HuH-7.5 (cell line): ENCODE measurements at regions not wholly inside any gene's neighbourhood (a gene's known extent, or its start where the extent isn't known, plus 50 kb on each side); places are given as distances from the start of the nearest gene placed in this dataset.

ENCODE experiments used
- DNase-seq: peaks from one replicate; pipeline ENCODE4 v3.0.0; 2011; ENCODE audit warnings: low spot score

GRCh38 chr5:135204151-135204600 is 170.1 kb upstream of the PITX1 start:
- no peak for DNase-seq

GRCh38 chr5:135203593-135204036 is 169.6 kb upstream of the PITX1 start:
- DNase-seq, result no peak

- no peak for DNase-seq
These were observed 169.0 kb upstream of the PITX1 start for GRCh38 chr5:135203019-135203418.

- no peak for DNase-seq
These were observed 165.9 kb upstream of the PITX1 start for GRCh38 chr5:135199919-135200318.

- DNase-seq, result no peak
These were observed 162.5 kb upstream of the PITX1 start for GRCh38 chr5:135196483-135196882.

GRCh38 chr5:135195270-135195608 is 161.2 kb upstream of the PITX1 start:
- no peak for DNase-seq

- no peak for DNase-seq
These were observed 160.7 kb upstream of the PITX1 start for GRCh38 chr5:135194573-135195269.

- DNase-seq, result no peak
These were observed 160.1 kb upstream of the PITX1 start for GRCh38 chr5:135194126-135194488.

GRCh38 chr5:135193213-135194125 is 159.4 kb upstream of the PITX1 start:
- no peak for DNase-seq

GRCh38 chr5:135192351-135192750 is 158.3 kb upstream of the PITX1 start:
- no peak for DNase-seq

- DNase-seq, result peak; percentile 59
These were observed 157.2 kb upstream of the PITX1 start for GRCh38 chr5:135191084-135191826.

- no peak for DNase-seq
These were observed 156.5 kb upstream of the PITX1 start for GRCh38 chr5:135190416-135191083.

- no peak for DNase-seq
These were observed 155.0 kb upstream of the PITX1 start for GRCh38 chr5:135189024-135189423.

- DNase-seq, result no peak
These were observed 154.3 kb upstream of the PITX1 start for GRCh38 chr5:135188233-135188914.

- no peak for DNase-seq
These were observed 152.9 kb upstream of the PITX1 start for GRCh38 chr5:135186662-135187522.

GRCh38 chr5:135185481-135186065 is 151.5 kb upstream of the PITX1 start:
- DNase-seq, result no peak

GRCh38 chr5:135184646-135185045 is 150.6 kb upstream of the PITX1 start:
- no peak for DNase-seq

GRCh38 chr5:135183464-135183863 is 149.4 kb upstream of the PITX1 start:
- no peak for DNase-seq

GRCh38 chr5:135182675-135183074 is 148.6 kb upstream of the PITX1 start:
- no peak for DNase-seq

GRCh38 chr5:135181653-135182052 is 147.6 kb upstream of the PITX1 start:
- DNase-seq, result no peak
